Omental fat pad (tissue), 3 donors: ENCODE measurements at regions not wholly inside any gene's neighbourhood (a gene's known extent, or its start where the extent isn't known, plus 50 kb on each side); places are given as distances from the start of the nearest gene placed in this dataset.

Source experiments
- ATAC-seq: fragments of 150-250 bp; one replicate; pipeline ENCODE4 v1.9.1; 2016; ENCODE audit warnings: mild to moderate bottlenecking, moderate library complexity; ENCODE audit not compliant: low FRiP score
- DNase-seq: peaks from one replicate; pipeline ENCODE4 v3.0.0-alpha.2; 2019; ENCODE audit warnings: low spot score
- TF ChIP-seq, protein P1 (sequence below), 3 donors: fragments of 450-650 bp; IDR thresholded peaks; one replicate each; pipeline ENCODE4 v1.5.1; 2016 to 2017; ENCODE audit warnings: antibody characterized with exemption in 3 of 3, mild to moderate bottlenecking in 3 of 3, moderate library complexity in 2 of 3

DNA sequence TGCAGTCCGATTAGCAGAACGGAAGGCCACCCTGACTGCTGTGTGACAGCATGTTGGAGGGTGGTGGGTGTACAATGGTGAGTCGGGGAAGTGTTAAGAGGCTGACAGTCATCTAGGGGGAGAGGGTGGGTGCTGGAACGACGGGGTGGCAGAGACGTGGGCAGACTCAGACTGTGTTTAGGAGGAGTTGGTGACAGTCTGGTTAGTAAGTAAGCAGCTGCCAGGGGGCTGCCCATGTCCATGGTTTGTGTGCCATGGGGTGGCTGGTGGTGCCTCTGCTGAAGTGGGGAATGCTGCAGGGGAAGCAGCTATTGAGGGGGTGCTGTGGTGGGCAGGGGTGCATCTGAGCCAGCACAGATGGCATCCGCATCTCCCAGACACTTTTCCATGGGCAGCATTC, 51.3 kb upstream of the BOD1 start:
- ATAC-seq (no peak), DNase-seq (no peak)
- TF ChIP-seq, protein P1, sequence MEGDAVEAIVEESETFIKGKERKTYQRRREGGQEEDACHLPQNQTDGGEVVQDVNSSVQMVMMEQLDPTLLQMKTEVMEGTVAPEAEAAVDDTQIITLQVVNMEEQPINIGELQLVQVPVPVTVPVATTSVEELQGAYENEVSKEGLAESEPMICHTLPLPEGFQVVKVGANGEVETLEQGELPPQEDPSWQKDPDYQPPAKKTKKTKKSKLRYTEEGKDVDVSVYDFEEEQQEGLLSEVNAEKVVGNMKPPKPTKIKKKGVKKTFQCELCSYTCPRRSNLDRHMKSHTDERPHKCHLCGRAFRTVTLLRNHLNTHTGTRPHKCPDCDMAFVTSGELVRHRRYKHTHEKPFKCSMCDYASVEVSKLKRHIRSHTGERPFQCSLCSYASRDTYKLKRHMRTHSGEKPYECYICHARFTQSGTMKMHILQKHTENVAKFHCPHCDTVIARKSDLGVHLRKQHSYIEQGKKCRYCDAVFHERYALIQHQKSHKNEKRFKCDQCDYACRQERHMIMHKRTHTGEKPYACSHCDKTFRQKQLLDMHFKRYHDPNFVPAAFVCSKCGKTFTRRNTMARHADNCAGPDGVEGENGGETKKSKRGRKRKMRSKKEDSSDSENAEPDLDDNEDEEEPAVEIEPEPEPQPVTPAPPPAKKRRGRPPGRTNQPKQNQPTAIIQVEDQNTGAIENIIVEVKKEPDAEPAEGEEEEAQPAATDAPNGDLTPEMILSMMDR (IDR thresholded peaks at IDR 0.05): no peak

DNA sequence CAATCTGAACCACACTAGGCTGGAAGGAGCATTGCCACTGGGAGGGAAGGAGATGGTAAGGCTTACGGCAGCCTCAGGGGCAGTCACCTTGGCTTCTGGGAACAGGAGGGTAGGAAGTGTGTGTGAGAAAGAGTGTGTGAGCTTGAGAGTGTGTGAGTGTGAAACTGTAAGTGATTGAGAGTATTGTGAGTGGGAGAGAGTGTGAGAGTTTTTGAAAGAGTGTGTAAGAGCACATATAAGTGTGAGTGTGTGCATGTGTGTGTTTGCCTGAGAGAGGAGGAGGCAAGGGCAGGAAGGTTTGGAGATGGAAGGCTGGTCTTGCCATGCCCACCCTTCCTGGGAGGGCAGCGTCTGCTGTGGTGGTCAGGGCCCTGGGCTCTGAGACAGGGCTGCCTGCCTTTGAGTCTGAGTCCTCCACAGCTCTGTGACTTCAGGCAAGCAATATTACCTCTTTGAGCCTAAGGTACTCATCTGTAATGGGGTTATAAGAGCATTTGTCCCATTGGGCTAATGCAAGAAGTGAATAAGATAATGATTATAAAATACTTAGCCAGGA, 51.9 kb upstream of the BOD1 start:
- ATAC-seq (no peak), DNase-seq (no peak)
- TF ChIP-seq, protein P1 (IDR thresholded peaks at IDR 0.05): no peak

DNA sequence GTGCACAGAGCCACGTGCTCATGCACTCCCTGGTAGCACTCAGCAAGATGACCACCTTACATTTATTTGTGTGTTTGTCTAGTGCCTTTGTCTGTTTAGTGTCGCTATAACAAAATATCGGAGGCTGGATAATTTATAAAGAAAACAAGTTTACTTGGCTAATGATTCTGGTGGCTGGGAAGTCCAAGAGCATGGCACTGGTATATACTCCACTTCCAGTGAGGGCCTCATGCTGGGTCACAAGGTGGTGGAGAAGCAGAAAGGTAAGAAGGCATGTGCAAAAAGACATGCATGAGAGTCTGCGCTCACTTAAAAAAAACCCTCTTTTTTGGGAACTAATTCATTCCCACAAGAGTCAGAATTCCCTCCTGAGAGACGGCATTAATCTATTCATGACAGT, 52.5 kb upstream of the BOD1 start:
- DNase-seq: no peak
- ATAC-seq: no peak

DNA sequence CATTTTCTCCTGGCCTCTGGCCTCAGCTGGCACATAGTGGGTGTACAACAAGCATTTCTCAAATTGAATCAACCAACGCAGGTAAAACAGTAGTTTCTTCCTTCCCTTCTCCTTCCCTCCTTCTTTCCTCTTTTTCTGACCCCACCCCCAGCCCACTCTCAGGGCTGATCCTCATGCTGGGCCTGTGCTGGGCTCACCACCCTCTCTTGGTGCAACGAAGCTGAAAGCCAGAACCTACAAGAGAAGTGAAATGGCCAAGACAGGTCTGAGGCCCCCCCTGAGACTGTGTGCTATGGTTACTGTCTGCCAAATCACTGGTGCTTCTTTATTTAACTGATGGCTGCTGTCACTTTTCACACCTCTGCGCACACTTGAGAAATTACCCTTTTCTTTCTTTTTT, 53.0 kb upstream of the BOD1 start:
- ATAC-seq: no peak
- DNase-seq: no peak
- TF ChIP-seq, protein P1 (IDR thresholded peaks at IDR 0.05): no peak

More for the DNA sequence above, 52.5 kb upstream of the BOD1 start:
- TF ChIP-seq, protein P1 (IDR thresholded peaks at IDR 0.05): no peak

DNA sequence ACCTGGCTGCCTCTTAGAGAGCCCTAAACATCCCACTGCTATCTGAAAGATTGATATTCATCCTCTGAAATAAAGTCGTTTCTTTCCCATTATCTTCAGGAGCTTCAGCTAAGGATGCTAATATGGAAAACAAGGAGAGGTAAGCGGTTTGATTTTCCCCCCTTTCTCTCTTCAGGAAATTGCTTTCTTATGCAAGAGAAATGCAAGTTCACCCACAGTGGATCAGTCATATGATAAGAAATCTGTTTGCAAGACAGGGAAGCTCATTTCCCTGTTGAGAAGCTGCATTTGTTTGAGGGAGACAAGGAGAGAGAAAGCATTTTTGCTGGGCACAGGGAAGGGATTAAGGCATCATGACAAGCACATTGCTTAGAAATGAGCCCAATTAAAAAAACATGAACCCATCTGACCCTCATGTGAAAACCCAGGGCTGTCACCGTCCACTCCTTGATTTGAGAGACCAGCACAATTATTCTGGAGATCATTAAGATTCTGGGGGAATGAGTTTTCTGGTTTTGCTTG, 53.7 kb upstream of the BOD1 start:
- TF ChIP-seq, protein P1 (IDR thresholded peaks at IDR 0.05): no peak
- DNase-seq (no peak), ATAC-seq (no peak)

DNA sequence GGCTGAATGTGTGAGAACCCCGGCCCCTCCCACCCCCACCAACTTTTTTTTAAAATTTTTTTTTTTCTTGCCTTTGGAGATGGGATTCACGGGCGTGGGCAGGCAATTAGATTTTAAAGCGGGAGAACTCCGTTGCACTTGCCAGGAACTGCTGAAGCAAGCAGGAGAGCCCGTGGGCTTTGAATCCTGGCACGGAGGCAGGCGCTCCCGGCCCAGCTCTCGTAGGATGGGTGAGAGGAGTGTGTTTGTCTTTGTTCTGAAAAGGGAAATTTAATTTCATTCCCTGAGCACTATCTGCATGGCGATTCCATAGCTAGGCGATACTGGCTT, 54.3 kb upstream of the BOD1 start:
- ATAC-seq (peak; percentile 30), DNase-seq (no peak)
- TF ChIP-seq, protein P1 (IDR thresholded peaks at IDR 0.05): no peak

DNA sequence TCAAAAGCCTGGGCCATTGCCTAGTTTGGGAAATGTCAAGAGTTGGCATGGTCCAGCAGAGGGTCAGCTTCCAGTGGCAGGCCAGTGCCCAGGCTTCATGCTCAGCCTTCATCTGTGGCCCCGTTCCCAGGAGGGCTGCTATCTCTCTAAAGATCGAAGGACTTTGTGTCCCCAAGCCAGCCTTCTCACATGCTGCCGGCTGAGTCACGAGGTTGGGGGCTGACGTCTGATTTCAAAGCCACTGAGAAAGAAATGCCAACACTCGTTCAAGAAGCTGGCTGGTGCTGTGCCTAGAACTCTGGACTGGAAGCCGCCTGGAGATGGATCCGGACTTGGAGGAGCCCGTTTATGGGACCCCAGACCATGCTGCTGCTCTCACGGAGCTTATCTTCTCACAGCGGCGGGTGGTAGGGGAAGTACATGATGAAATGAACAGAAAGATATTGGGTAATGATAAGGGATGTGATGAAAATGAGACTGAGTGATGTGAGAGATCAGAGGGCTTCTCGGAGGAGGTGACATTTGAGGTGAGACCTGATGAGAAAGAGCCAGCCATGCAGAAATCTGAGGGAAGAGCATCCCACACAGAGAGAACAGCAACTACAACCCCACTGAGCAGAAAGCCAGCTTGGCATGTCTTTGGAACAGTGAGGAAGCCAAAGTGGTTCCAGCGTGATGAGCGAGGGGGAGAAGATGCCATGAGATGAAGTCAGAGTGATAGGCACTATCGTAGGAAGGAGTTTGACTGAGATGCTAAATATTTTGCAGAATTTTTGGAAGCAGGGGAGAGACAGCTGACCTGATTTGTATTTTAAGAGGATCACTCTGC, 54.9 kb upstream of the BOD1 start:
- DNase-seq (no peak), ATAC-seq (peak; percentile 15)
- TF ChIP-seq, protein P1 (IDR thresholded peaks at IDR 0.05): no peak
